GM12878 (cell line): ENCODE measurements at regions not wholly inside any gene's neighbourhood (a gene's known extent, or its start where the extent isn't known, plus 50 kb on each side); places are given as distances from the start of the nearest gene placed in this dataset.

Source experiments
- ATAC-seq: fragments of 200-7000 bp; cut with Tn5 transposase; 3 replicates; pipeline ENCODE4 v1.9.1; 2020; ENCODE audit warnings: mild to moderate bottlenecking, moderate library complexity
- BruUV-seq: library from RNA; stranded (reverse); fragments of 400-500 nt; replicated peaks from 2 replicates; lab custom pipeline; 2021; lab: Mats Ljungman, UMichigan
- CTCF ChIA-PET: fragments of 300-600 bp; sonication (Branson Sonifier 250); formaldehyde crosslinking; extraction: SDS; loops from one replicate; lab custom pipeline; 2021; ENCODE audit warnings: inconsistent platforms; lab: Yijun Ruan, JAX
- POLR2A ChIA-PET: fragments of 350-600 bp; formaldehyde crosslinking; extraction: SDS; loops from one replicate; lab custom pipeline; 2021; ENCODE audit warnings: inconsistent platforms; lab: Charles Lee
- RAD21 ChIA-PET: fragments of 300-600 bp; sonication (Branson Sonifier 250); formaldehyde crosslinking; loops from one replicate; lab custom pipeline; 2023; ENCODE audit warnings: antibody characterized with exemption; ENCODE audit not compliant: unreplicated experiment; lab: Charles Lee
- SMC1A ChIA-PET: fragments of 300-600 bp; sonication (Branson Sonifier 250); formaldehyde crosslinking; loops from one replicate; lab custom pipeline; 2023; ENCODE audit not compliant: unreplicated experiment, uncharacterized antibody; lab: Charles Lee
- DNase-seq: peaks from one replicate; pipeline ENCODE4 v3.0.0-alpha.2; 2011; ENCODE audit warnings: low read depth, low spot score
- FAIRE-seq: peaks from 3 replicates; lab custom pipeline; 2011; peaks lifted over from hg19 to GRCh38; lab: Jason Lieb, UNC
- H2AFZ ChIP-seq: 2 replicates; pipeline ENCODE4 v1.6.0; 2011; ENCODE audit warnings: low read depth, low read length, control low read depth; ENCODE audit not compliant: control insufficient read depth
- H3K27ac ChIP-seq: 2 replicates; pipeline ENCODE4 v1.5.1; 2011; ENCODE audit warnings: control low read depth; ENCODE audit not compliant: control insufficient read depth, insufficient read depth
- H3K27me3 ChIP-seq, 2 experiments: replicated peaks in 1 of 2; 2 replicates each; pipeline versions ENCODE4 v1.6.0 to v1.6.1; 2011; ENCODE audit warnings: low read length in 1 of 2; ENCODE audit not compliant: control insufficient read depth in 2 of 2, insufficient read depth in 2 of 2
- H3K36me3 ChIP-seq, 2 experiments: 2 replicates each; pipeline ENCODE4 v1.5.1; 2011; ENCODE audit warnings: low read length in 1 of 2; ENCODE audit not compliant: control insufficient read depth in 2 of 2, insufficient read depth in 2 of 2
- H3K4me1 ChIP-seq: 2 replicates; pipeline ENCODE4 v1.6.1; 2011; ENCODE audit warnings: mild to moderate bottlenecking, low read length, moderate library complexity, mixed read lengths; ENCODE audit not compliant: control insufficient read depth, insufficient read depth
- H3K4me2 ChIP-seq: 2 replicates; pipeline ENCODE4 v1.6.0; 2011; ENCODE audit warnings: control low read depth; ENCODE audit not compliant: control insufficient read depth, insufficient read depth
- H3K4me3 ChIP-seq: fragments of 200-600 bp; sonication (generic); 2 replicates; pipeline ENCODE4 v1.5.1; 2016
- H3K79me2 ChIP-seq: 2 replicates; pipeline ENCODE4 v1.6.0; 2011; ENCODE audit warnings: low read length; ENCODE audit not compliant: control insufficient read depth, insufficient read depth
- H3K9ac ChIP-seq: 2 replicates; pipeline ENCODE4 v1.8.0; 2011; ENCODE audit warnings: low read length, control low read depth, mixed read lengths; ENCODE audit not compliant: control insufficient read depth, insufficient read depth
- H3K9me3 ChIP-seq: replicated peaks from 3 replicates; pipeline ENCODE4 v1.5.1; 2011; ENCODE audit warnings: mild to moderate bottlenecking, low read length; ENCODE audit not compliant: control insufficient read depth, insufficient read depth
- H4K20me1 ChIP-seq: 2 replicates; pipeline ENCODE4 v1.6.0; 2011; ENCODE audit not compliant: control insufficient read depth, insufficient read depth
- BRCA1 ChIP-seq: IDR thresholded peaks from 2 replicates; pipeline ENCODE4 v1.6.1; 2011; ENCODE audit warnings: low read depth, low read length, improper control_type of control experiment
- CHD2 ChIP-seq: IDR thresholded peaks from 2 replicates; pipeline ENCODE4 v1.6.1; 2011; ENCODE audit warnings: low read depth, low read length, improper control_type of control experiment, borderline replicate concordance
- CREB1 ChIP-seq: IDR thresholded peaks from 2 replicates; pipeline ENCODE4 v1.6.1; 2012; ENCODE audit warnings: low read depth, mild to moderate bottlenecking, inconsistent platforms
- HDGF ChIP-seq: fragments of 450-650 bp; IDR thresholded peaks from 2 replicates; pipeline ENCODE4 v1.6.1; 2016; ENCODE audit warnings: antibody characterized with exemption
- IRF3 ChIP-seq: fragments of 450-650 bp; IDR thresholded peaks from 2 replicates; pipeline ENCODE4 v1.6.1; 2014; ENCODE audit warnings: mild to moderate bottlenecking
- MLLT1 ChIP-seq: fragments of 450-650 bp; IDR thresholded peaks from 2 replicates; pipeline ENCODE4 v1.6.1; 2016; ENCODE audit warnings: mild to moderate bottlenecking
- MYB ChIP-seq: fragments of 150-350 bp; IDR thresholded peaks from 2 replicates; pipeline ENCODE4 v1.6.1; 2014; ENCODE audit warnings: mild to moderate bottlenecking, low read depth, low read length, borderline replicate concordance
- MYC ChIP-seq: IDR thresholded peaks from 2 replicates; pipeline ENCODE4 v1.6.1; 2011; ENCODE audit warnings: mild to moderate bottlenecking, low read length, moderate library complexity, inconsistent platforms; ENCODE audit not compliant: insufficient read depth, insufficient replicate concordance, insufficient read length, severe bottlenecking
- NRF1 ChIP-seq: conservative IDR thresholded peaks from 2 replicates; pipeline ENCODE4 v1.6.1; 2011; ENCODE audit warnings: mild to moderate bottlenecking, low read depth, low read length, improper control_type of control experiment
- PAX8 ChIP-seq: fragments of 450-650 bp; IDR thresholded peaks from 2 replicates; pipeline ENCODE4 v1.6.1; 2017; ENCODE audit warnings: mild to moderate bottlenecking, moderate library complexity
- PBX3 ChIP-seq: IDR thresholded peaks from 2 replicates; pipeline ENCODE4 v1.6.1; 2011; ENCODE audit warnings: mild to moderate bottlenecking, low read depth, low read length, moderate library complexity; ENCODE audit not compliant: insufficient replicate concordance
- RAD21 ChIP-seq: IDR thresholded peaks from 2 replicates; pipeline ENCODE4 v1.6.1; 2011; ENCODE audit warnings: mild to moderate bottlenecking, low read depth, low read length, moderate library complexity; ENCODE audit not compliant: insufficient read depth
- TCF3 ChIP-seq: IDR thresholded peaks from 2 replicates; pipeline ENCODE4 v1.6.1; 2012; ENCODE audit warnings: low read depth, mild to moderate bottlenecking, low read length, borderline replicate concordance; ENCODE audit not compliant: insufficient read depth
- ZZZ3 ChIP-seq: IDR thresholded peaks from 2 replicates; pipeline ENCODE4 v1.6.1; 2011; ENCODE audit warnings: low read depth; ENCODE audit not compliant: control insufficient read depth, insufficient read length
- WGBS: methylation state at CpG from one replicate; pipeline ENCODE4 v1.1.6; 2016; ENCODE audit warnings: low lambda C conversion rate; ENCODE audit not compliant: insufficient replicate concordance, insufficient coverage; ENCODE audit errors: missing lambda C conversion rate; 5-methylcytosine and 5-hydroxymethylcytosine counted together
- in situ Hi-C: fragments of 300-500 bp; cut with MboI; formaldehyde crosslinking; loops from 9 replicates; pipeline ENCODE4 v1.14.3; 2018; ENCODE audit warnings: mixed read lengths
- intact Hi-C: fragments of 100-400 bp; cut with micrococcal nuclease; formaldehyde crosslinking; loops from one replicate; pipeline ENCODE4 v1.14.2; 2022; ENCODE audit not compliant: unreplicated experiment

GRCh38 chr16:66292241-66292935, 74.1 kb upstream of the CDH5 start (continued):
- TF ChIP-seq PBX3 (no peak), CHD2 (no peak), MYB (no peak), TCF3 (no peak), BRCA1 (no peak)

GRCh38 chr16:66291833-66292232, 74.7 kb upstream of the CDH5 start:
- no peak for DNase-seq
- Histone ChIP-seq H3K4me3 (no peak overlapping the region), H3K79me2 (no peaks in the 10 kb centered on the region), H3K27me3 (peaks cover 0 to 3% of the 10 kb centered on the region in 2 experiments; a peak in 1 of 4 replicates), H3K27ac (no peak overlapping the region), H3K36me3 (no peaks in the 10 kb centered on the region)
- intact Hi-C loops, result no loop called here
- no peak for ATAC-seq
- TF ChIP-seq MYC (no peak), RAD21 (no peak), IRF3 (no peak), NRF1 (no peak), HDGF (no peak), ZZZ3 (no peak), MLLT1 (no peak), PAX8 (no peak), CREB1 (no peak)
- TF ChIP-seq, all 136 proteins: peak for 0
- no peaks in the 10 kb centered on the region for H3K4me1 ChIP-seq
- H4K20me1 ChIP-seq, result no peaks in the 10 kb centered on the region; the same call in 1 of the 2 replicates
- ChIA-PET CTCF (interaction anchor here (0.7 kb wide), 1 partner anchor 1455 kb away, joined by 3 read pairs; no protein-coding TSS in a partner anchor), RAD21 (no interaction called here), SMC1A (interaction anchor here (1.2 kb wide), 1 partner anchor 23 kb away, joined by 3 read pairs; no protein-coding TSS in a partner anchor), POLR2A (no interaction called here)
- no peaks in the 10 kb centered on the region for H3K9me3 ChIP-seq
- H3K9ac ChIP-seq, result no peak overlapping the region
- no peak overlapping the region for H3K4me2 ChIP-seq
- WGBS, result 37% methylated on average over 4 of the region's 6 CpGs
- in situ Hi-C loops, result no loop called here
- no peak for FAIRE-seq
- BruUV-seq, result no TSS peak
- no peak overlapping the region for H2AFZ ChIP-seq
